NCI-H1930 (cell line): ENCODE measurements at regions not wholly inside any gene's neighbourhood (a gene's known extent, or its start where the extent isn't known, plus 50 kb on each side); places are given as distances from the start of the nearest gene placed in this dataset.
"Not testable (repeated sequence)": the region's sequence is repeated elsewhere in the genome, so short reads cannot be mapped to it uniquely, and the experiment has no call there.

Source experiments
- DNase-seq, 2 experiments: peaks; one replicate each; lab custom pipeline; 2025; lab: John Stamatoyannopoulos, UW

- no peak for DNase-seq
Observed at GRCh38 chr2:142484111-142484510, 353.3 kb upstream of the LRP1B start.

- DNase-seq, result no peak
Observed at GRCh38 chr2:142483653-142484052, 352.8 kb upstream of the LRP1B start.

- no peak for DNase-seq
Observed at GRCh38 chr2:142478206-142478605, 347.4 kb upstream of the LRP1B start.

DNA sequence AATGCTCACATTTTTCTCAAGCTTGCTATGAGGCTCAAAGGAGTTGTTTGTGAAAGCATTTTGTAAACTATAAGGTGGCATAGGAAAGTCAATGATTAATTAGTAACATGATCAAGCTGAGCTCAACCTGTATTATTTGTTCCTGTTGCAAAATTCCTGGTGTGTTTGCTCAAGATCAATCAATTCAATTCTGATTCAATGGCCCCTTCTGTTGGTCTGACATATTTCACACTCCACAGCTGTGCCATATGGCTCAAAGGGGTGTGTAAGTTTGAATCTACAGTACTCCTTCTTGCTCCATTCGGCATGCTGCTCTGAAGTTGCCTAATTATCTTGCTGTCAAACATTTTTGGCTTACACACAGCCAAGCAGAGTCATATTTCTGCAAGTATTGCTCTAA is 341.6 kb upstream of the LRP1B start:
- peak in 1 of 2 experiments; percentile 2 for DNase-seq

DNA sequence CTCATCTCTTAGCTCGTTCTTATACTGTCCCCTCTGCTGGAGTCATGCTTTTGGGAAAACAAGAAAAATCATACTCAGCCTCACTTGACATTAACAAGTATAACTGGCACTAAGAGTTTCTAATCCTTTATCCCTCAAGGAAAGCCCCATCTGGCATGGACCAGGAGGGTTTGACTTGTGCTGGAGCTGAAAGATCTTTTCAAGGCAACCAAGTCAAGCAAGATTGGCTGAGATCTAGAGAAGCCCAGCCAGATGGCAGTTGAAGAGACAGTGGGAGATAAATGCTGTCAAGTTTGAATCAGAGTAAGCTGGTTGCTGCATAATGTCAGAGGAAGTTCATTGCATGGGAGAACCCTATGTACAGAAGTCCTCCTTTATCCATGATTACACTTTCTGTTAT is 336.5 kb upstream of the LRP1B start:
- no peak for DNase-seq

- DNase-seq, result no peak
Observed at GRCh38 chr2:142463047-142463446, 332.2 kb upstream of the LRP1B start.

DNA sequence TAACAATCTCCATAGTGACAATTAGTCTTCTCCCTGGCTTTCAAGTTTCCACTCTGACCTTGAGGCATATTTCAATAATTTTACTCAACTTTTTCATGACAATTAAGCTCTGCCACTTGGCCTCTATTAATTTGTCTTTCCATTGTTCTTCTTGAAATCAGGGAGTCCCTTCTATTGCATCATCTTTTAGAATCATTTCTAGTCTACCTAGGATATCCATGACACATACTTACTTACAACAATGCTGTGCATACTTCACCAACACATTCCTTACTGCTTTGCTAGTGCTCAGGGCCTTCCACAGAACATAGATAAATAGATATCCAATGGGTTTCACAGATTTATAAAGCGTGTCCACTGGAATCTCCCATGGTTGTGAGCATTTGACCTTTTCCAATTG is 331.5 kb upstream of the LRP1B start:
- DNase-seq, result no peak

DNA sequence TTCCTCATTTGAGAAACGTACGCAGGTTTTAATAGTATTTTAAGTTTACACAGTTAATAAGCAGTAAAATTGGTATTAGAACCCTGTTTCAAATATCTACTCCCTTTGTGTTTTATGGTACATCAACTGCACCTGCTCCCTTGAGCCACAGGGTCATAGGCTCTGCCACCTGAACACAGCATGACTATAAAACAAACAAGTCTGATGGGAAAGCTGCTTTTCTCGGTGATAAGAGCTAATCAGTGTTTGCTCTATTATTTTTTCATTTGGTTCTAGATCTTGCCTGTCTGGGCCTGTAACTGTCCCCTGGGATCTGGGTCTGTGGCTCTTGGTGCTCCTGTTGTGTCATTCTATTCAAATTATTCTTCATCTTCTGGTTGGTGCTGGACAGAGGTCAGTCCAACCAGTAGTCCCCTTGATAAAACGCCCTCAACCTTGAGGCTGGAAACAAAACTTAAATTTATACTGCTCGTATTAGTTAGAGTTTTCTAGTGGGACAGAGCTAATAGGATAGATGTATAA is 314.8 kb upstream of the LRP1B start:
- DNase-seq, result no peak

GRCh38 chr2:142445023-142445422 is 314.2 kb upstream of the LRP1B start:
- DNase-seq, result no peak

DNA sequence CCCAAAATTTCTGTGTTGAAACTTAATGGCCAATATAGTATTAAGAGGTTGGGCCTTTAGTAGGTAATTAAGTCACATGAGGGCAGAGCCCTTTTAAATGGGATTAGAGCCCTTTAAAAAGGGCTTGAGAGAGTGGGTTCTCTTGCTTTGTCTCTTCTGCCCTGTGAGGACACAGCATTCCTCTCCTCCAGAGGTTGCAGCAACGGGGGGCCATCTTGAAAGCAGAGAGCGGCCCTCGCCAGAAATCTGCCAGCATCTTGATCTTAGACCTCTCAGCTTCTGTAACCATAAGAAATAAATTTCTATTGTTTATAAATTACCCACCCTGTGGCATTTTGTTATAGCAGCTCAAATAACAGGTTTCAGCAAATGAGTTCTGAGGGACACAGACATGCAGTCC is 305.0 kb upstream of the LRP1B start:
- DNase-seq, result no peak

- DNase-seq, result no peak
Observed at GRCh38 chr2:142426064-142426463, 295.2 kb upstream of the LRP1B start.

- no peak for DNase-seq
Observed at GRCh38 chr2:142425551-142425950, 294.7 kb upstream of the LRP1B start.

GRCh38 chr2:142423603-142424002 is 292.8 kb upstream of the LRP1B start:
- no peak for DNase-seq

DNA sequence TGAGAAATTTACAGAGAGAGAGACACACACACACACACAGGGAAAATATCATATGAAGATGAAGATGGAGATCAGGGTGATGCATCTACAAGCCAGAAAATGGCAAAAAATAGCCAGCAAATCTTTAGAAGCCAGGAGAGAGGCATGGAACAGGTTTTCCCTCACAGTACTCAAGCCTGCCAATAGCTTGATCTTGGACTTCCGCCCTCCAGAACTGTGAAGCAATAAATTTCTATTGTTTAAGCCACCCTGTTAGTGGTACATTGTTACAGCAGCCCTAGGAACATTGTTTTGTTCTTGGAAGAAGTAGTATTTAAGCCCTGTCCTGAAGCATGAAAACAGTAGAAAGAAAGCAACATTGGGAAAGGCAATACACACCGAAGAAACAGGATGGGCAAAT is 292.0 kb upstream of the LRP1B start:
- DNase-seq, result no peak

DNA sequence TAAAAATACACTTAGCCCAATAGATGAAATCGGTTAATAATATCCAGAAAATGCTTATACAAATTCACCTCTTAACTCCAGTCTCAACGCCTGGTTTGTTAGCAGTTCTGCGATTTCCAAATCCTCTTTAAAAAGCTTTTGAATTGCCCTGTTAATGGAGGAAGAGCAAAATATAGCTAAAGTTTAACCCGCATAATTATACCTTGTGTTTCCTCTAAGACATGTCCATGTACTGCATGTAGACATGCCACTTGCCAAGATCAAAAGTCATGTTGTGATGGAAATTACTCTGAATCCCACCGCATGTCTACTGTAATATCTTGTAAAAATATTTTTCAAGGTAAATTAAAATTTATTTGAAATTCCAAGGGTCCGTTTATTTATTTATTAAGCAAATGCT is 291.2 kb upstream of the LRP1B start:
- DNase-seq, result no peak

DNA sequence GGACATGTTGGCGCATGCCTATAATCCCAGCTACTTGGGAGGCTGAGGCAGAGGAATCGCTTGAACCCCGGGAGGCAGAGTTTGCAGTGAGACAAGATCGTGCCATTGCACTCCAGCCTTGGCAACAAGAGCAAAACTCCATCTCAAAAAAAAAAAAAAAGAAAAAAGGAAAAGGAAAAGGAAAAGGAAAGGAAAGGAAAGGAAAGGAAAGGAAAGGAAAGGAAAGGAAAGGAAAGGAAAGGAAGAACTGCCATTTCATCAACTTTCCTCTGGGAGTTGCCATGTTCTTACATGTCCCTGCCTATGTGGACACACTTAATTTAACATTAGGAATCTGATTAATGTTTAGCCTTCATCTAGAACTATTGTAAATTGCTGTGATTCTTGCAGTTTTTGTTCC is 287.9 kb upstream of the LRP1B start:
- not testable (repeated sequence) for DNase-seq

DNA sequence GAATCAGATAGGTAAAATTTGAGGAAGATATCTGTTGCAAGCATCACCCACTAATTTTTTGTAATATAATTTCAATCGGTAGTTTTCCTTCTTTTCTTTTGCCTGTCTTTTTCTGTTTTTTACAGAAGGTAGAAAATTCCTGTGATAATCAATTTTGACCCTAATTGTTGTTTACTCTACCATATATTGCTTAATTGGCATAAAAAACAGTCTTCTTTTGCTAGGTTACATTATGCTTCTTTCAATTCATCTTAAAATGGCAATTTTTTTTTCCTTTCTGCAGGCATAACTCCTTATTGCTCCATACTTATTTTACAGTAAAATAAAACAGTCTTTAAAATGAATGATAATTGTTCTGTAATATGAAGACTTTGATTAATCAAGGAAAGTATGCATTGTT is 286.2 kb upstream of the LRP1B start:
- no peak for DNase-seq

DNA sequence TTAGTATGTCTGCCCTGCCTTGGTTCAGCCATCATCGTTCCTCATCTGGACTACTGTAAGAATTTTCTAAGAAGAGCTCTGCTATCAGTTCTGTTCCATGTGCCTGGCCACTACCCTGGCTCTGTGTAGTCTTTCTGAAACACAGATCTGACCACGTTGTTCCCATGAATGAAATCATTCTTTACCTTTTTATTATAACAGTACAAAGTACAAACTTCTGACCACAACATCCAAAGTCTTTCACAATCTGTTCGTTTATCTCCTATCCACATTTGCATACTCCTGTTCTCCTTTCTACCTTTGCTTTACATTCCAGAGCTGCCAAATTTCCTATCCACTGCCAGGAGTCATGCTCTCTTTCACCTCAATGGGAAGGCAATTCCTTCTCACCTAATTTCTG is 284.6 kb upstream of the LRP1B start:
- no peak for DNase-seq

DNA sequence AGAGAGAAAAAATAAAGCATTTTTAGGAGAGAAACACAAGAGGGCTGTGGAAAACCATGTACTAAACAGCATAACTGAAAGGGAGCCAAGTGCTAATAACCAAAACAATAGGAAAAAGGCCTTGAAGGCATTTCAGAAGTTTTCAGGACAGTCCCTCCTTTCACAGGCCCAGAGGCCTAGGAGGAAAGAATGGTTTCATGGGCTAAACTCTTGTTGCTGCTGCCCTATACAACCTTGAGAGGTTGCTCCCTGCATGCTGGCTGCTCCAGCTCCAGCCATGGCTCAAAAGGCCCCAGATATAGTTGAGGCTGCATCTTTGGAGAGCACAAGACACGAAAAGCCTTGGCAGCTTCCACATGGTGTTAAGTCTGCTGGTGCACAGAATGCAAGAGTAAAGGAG is 267.4 kb upstream of the LRP1B start:
- DNase-seq, result no peak

GRCh38 chr2:142395291-142395690 is 264.5 kb upstream of the LRP1B start:
- DNase-seq, result no peak

DNA sequence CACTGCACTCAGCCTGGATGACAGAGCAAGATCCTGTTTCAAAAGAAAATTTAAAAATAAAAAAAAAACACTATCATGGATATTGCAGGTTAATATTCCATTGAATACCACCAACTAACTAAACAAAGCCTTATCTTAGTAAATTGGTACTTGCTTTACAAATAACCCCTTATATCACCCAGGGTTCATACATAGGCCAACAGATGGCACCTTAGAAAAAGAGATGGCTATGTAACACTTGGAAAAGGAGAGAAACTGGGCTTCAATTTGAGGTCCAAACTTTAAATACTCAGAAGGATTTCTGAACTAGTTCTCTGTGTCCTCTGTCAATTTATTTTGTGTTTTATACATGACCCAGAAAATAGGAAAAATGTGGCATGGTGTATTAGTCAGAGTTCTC is 249.6 kb upstream of the LRP1B start:
- no peak for DNase-seq

- DNase-seq, result not testable (repeated sequence)
Observed at GRCh38 chr2:142362069-142362468, 231.3 kb upstream of the LRP1B start.

GRCh38 chr2:142347751-142348150 is 216.9 kb upstream of the LRP1B start:
- no peak for DNase-seq

DNA sequence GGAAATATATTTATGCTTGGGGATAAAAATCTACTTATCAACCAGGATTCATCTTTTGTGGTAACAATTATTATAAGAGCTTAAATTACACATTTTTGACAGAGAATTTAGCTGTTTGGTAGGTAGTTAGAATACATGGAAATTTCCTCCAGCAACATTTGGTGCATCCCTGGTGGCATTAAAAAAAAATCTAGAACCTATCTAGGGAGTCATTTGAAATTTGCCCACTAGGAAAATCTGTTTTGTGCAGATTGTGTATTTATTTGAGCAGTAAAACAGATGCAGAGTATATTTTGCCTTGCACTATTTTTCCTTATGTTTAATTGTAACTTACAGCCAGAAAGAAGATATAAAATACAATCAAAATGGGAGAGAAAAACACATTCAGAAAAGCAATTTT is 208.4 kb upstream of the LRP1B start:
- DNase-seq, result no peak

DNA sequence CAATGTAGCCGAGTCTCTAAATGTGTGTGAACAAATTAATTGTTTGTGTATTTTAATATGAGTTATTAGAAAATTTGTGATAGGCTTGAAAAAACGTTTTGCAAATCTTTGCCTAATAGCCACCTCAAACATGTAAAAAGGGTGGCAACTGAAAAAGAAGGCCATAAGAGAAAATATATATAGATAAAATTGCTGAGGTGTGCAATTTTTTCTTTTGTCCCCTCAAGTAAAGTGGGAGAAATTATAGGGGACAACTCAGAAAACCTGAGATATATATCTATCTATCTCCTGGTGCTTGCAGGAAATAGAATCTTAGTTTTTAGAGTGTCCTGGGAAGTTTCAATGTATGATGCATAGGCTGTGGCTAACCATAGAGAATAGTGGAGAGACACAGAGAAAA is 201.4 kb upstream of the LRP1B start:
- DNase-seq, result no peak
